PFSK-1 (cell line): ENCODE measurements at regions not wholly inside any gene's neighbourhood (a gene's known extent, or its start where the extent isn't known, plus 50 kb on each side); places are given as distances from the start of the nearest gene placed in this dataset.

Experiments used
- FOXP2 ChIP-seq: optimal IDR thresholded peaks from 2 replicates; pipeline ENCODE3; 2011; ENCODE audit warnings: borderline replicate concordance, control low read depth, inconsistent platforms; ENCODE audit not compliant: insufficient read depth; ENCODE audit errors: extremely low read length, extremely low read depth
- POLR2AphosphoS5 ChIP-seq: IDR thresholded peaks from 2 replicates; pipeline ENCODE4 v1.6.1; 2012; ENCODE audit warnings: low read depth, mild to moderate bottlenecking, control low read depth, low read length, moderate library complexity
- SIN3A ChIP-seq: IDR thresholded peaks from 2 replicates; pipeline ENCODE4 v1.6.1; 2012; ENCODE audit warnings: mild to moderate bottlenecking, low read length, moderate library complexity, borderline replicate concordance; ENCODE audit not compliant: insufficient read depth
- TAF1 ChIP-seq: IDR thresholded peaks from 2 replicates; pipeline ENCODE4 v1.6.1; 2012; ENCODE audit warnings: low read length, control low read depth, borderline replicate concordance; ENCODE audit not compliant: insufficient read depth
- TF ChIP-seq, protein P1 (sequence below), 2 experiments: IDR thresholded peaks; 2 replicates each; pipeline versions ENCODE4 v1.6.1 to v1.8.0; 2011 to 2012; ENCODE audit warnings: low read depth in 2 of 2, low read length in 2 of 2, control low read depth in 1 of 2, inconsistent platforms in 1 of 2, mild to moderate bottlenecking in 1 of 2, moderate library complexity in 1 of 2; ENCODE audit not compliant: insufficient read depth in 1 of 2

DNA sequence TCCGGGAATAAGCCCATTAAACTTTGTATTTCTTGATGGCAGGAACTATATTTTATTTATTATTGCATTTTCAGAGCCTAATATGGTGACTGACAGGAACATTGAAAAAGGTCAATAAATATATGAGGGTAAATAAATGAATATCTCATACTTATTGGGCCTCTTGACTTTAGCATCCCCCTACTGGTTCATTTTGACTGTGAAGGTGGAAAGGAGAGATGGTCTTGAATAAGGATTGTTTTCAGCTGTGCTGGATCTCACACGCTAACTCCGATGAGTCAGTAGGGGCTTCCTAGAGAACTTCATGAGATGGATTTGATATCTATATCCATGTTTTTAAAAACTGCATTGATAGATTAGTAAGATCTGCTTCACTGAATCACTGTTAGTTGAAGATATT is 1026.0 kb downstream of the REEP3 start:
- TF ChIP-seq TAF1 (no peak), FOXP2 (no peak), POLR2AphosphoS5 (no peak), SIN3A (no peak)
- TF ChIP-seq, protein P1, sequence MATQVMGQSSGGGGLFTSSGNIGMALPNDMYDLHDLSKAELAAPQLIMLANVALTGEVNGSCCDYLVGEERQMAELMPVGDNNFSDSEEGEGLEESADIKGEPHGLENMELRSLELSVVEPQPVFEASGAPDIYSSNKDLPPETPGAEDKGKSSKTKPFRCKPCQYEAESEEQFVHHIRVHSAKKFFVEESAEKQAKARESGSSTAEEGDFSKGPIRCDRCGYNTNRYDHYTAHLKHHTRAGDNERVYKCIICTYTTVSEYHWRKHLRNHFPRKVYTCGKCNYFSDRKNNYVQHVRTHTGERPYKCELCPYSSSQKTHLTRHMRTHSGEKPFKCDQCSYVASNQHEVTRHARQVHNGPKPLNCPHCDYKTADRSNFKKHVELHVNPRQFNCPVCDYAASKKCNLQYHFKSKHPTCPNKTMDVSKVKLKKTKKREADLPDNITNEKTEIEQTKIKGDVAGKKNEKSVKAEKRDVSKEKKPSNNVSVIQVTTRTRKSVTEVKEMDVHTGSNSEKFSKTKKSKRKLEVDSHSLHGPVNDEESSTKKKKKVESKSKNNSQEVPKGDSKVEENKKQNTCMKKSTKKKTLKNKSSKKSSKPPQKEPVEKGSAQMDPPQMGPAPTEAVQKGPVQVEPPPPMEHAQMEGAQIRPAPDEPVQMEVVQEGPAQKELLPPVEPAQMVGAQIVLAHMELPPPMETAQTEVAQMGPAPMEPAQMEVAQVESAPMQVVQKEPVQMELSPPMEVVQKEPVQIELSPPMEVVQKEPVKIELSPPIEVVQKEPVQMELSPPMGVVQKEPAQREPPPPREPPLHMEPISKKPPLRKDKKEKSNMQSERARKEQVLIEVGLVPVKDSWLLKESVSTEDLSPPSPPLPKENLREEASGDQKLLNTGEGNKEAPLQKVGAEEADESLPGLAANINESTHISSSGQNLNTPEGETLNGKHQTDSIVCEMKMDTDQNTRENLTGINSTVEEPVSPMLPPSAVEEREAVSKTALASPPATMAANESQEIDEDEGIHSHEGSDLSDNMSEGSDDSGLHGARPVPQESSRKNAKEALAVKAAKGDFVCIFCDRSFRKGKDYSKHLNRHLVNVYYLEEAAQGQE (IDR thresholded peaks at IDR 0.05; ENCODE audit: insufficient read depth in 1 of 2, low read depth in 2 of 2, low read length in 2 of 2), result no peak

DNA sequence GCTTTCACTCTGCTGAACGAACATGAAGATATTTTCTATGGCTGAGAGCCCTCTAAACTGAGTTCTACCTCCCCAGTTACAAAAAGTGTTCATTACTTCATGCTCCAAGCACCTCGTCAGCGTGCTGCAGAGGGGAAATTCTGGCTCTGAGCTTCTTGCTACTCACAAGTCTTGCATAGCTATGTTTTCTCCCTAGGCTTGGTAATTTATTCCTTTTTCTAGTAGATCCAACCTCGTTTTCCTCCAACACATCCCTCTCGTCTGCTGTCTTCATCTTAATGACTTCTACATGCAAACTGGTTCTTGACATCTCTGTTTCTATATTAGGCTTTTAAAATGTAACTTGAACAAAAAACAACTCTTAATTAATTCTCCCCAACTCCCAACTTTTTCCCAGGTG is 1034.5 kb downstream of the REEP3 start:
- TF ChIP-seq POLR2AphosphoS5 (no peak), TAF1 (no peak)
- TF ChIP-seq, protein P1 (IDR thresholded peaks at IDR 0.05; ENCODE audit: insufficient read depth in 1 of 2, low read depth in 2 of 2, low read length in 2 of 2), result no peak

DNA sequence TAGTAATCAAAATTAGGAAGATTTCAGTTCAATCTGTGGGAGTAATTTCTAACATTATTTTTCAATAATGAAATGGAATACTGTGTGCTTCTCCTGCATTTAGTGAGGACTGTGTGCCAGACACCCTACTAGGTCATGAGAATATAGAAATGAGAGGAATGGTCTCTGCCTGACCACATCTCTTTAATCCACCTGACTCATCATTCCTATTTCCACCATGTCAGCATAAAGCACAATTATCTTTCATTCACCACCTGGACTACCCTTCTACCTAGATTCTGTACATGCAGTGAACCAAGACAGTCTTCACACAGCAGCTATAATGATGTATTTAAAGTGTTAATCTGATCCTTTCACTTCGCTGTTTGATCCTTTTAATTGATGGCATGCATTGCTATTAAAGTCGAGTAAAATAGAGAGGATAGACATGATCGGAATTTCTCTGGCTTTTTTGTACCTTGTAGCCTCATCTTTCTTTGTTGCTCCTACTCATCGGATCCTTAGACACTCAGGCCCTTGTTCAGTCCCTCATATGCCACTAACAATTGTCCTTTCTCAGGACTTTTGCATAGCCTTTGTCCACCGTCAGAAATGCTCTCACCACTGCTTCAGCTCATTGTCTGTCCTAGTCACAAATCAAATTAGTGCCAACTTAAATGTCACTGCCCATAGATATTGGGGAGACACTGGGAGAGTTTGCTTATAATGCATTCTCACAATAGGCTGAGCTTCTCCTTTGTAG is 1037.1 kb downstream of the REEP3 start:
- TF ChIP-seq, protein P1 (IDR thresholded peaks at IDR 0.05; ENCODE audit: insufficient read depth in 1 of 2, low read depth in 2 of 2, low read length in 2 of 2), result no peak
- TF ChIP-seq TAF1, result no peak
- TF ChIP-seq SIN3A, result no peak
- no peak for TF ChIP-seq FOXP2
- no peak for TF ChIP-seq POLR2AphosphoS5

DNA sequence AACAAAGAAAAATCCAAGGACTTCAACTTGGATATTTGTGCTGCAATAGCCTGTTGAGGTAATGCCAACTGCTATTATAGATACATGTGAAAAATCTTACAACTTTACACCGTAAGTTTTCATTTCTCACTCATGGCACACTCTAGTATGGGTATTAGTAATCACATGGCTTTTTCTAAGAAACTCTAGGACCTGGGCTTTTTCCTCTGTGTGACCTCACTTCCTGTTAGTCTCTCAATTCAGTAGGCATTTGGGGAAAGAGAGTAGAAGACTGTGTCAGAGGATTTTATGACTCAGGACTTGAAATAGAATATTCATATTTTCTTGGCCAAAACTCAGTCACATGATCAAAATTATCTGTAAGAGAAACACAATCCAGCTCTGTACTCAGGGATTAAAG is 1049.9 kb downstream of the REEP3 start:
- TF ChIP-seq FOXP2 (no peak), SIN3A (no peak), TAF1 (no peak), POLR2AphosphoS5 (no peak)
- TF ChIP-seq, protein P1 (IDR thresholded peaks at IDR 0.05; ENCODE audit: insufficient read depth in 1 of 2, low read depth in 2 of 2, low read length in 2 of 2), result no peak

DNA sequence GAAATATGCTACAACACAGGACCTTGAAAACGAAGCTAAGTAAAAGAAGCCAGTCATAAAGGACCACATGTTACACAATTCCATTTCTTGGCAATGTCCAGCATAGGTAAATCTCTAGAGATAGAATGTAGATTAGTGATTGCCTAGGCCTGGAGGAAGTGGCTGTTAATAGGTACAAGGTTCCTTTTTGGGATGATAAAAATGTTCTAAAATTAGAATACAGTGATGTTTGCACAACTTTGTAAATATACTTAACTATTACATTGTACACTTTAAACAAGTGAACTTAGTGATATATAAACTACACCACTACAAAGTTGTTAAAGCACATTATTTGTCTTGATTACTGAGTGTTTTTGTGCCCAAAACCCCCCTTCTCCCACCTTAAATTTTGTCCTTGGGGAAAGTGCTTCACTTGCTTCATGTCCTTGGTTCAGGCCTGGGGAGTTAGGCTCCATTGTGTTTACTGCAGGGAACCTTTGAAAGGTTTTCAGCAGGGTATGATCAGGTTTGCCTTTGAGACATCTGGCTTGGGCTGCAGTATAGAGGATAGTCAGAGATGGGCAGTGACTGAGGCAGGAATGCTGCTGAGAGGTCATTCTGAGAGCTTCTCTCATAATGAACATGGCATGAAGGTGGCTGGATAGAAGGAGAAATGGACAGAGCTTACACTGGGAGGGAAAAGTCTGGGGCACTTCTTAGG is 1052.6 kb downstream of the REEP3 start:
- no peak for TF ChIP-seq TAF1
